Putamen (tissue), 1 donor: ENCODE measurements at regions not wholly inside any gene's neighbourhood (a gene's known extent, or its start where the extent isn't known, plus 50 kb on each side); places are given as distances from the start of the nearest gene placed in this dataset.

Experiments
- DNase-seq: peaks from one replicate; pipeline ENCODE4 v3.0.0-alpha.2; 2016; ENCODE audit warnings: low spot score

- no peak for DNase-seq
These were observed 93.4 kb upstream of the KCNK1 start for GRCh38 chr1:233520261-233521191.

DNA sequence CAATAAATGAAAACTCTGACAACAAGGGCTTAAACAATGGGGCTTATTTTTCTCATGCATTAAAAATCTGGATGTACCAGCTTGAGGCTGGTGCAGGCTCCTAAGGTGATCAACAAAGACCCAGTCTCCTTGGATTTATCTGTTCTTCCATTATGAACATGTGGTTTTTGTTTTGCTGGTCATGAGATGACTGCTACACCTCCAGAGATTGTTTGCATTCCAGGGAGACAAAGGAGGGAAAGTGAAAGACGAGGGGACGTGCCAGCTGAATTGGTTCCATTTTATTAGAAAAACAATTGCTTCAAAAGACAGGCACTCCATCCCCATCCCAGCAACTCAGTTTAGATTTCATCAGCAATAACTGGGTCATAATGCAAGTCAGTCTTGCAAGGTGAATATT is 90.9 kb upstream of the KCNK1 start:
- DNase-seq = no peak

DNA sequence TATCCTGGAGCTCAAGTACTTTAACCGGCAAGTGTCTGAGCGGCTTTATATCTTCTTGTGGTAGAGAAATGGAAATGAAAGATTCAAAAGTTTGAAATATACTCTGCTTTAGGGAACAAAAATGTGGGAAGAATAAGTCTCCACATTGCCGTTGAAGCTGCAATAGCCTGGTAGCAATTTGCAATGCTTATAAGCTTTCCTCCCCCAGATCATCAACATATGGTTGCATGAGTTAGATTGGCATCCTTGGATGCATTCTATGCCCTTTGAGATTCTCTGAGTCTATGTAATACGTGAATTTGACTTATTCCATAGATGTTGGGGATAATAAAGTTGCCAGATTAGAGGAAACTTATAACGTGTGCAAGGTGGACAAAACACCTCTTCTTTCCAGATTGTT is 86.1 kb upstream of the KCNK1 start:
- DNase-seq = no peak

DNA sequence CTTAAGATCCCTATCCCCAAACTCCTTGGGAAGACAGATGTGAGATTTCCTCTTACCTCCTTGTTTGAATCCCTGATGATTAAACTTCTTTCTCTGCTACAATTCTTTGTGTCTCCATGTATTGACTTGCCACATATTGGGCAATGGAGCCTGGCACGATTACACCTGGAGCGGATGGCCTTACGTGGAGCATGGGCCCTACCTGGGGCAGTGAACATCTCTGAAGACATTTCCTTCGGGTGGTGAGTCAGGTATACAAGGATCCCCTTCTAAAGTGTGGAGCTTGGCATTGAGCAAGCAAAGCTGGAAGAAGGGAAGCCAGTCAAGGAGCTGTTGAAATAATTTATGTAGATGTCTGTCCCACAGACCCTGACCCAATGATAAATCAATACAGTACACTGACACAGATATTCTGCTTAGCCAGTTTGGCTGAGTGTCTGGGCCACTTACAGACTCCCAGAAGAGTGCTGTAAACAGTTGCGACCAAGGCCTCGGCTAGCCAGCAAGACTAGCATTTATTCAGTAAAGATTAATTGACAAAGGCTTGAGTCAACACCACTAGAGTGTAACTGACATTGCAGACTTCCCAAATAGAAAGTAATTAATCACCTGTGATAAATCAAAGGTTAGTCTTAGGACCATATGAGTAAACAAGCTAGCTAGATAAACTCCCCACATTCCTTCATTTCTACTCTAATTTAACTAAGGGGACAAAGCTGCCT is 83.1 kb upstream of the KCNK1 start:
- DNase-seq = no peak

DNA sequence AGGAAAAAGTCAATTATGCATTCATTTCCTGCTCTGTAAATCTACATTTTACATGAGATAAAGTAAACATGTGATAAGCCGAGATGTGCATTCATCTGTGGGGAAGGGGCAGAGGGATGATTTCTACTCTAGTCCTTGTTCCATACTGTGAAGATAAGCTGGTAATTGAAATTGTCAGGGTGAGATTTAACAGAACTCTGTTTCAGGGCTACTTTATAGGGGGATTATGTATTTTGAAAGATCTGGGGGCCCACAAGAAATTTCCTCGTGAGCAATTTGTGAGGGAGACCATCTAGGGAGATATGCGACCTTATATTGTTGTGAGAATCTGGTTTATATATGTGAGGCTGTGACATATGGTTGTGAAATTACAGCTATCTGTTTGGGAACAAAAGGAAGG is 73.1 kb upstream of the KCNK1 start:
- no peak for DNase-seq

DNA sequence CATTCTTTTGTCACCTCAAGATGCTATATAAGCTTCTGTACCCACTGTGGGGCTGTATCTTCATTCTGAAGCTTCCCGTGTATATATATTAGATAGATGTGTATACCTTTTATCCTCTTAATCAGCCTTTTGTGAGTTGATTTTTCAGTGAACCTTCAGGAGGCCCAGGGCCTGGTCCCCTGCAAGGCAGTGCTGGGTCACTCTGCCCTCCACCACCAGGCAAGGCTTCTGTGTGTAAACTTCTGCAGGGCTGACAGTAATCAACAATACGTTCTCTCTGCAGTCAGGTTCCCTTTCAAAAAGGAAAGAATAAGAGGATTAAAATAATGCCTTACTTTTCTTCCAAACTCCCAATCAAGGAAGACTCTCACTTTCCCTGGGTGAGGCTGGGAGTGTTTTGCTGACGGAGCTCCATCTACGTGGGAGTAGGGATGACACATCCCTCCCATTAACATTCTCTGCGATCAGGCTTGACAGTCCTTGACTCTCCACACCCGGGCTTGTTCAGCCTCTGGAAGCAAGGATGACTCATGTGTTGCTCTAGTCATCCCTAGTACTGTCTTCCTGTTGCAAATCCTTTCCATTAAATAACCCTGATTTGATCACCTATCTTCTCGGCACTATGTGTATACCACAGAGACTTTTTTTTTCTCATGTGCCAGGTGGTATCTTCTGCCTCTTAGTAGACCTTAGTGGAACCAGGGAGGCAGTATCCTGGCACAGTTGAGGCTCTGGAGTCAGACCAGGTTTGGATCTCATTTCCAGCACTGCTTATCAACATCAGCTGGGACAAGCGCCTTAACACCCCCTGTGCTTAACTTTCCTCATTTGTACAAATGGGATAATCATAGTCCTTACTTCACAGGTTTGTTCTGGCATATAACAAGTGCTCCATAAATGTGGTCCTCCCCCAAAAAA is 70.3 kb upstream of the KCNK1 start:
- peak; percentile 87 for DNase-seq

DNA sequence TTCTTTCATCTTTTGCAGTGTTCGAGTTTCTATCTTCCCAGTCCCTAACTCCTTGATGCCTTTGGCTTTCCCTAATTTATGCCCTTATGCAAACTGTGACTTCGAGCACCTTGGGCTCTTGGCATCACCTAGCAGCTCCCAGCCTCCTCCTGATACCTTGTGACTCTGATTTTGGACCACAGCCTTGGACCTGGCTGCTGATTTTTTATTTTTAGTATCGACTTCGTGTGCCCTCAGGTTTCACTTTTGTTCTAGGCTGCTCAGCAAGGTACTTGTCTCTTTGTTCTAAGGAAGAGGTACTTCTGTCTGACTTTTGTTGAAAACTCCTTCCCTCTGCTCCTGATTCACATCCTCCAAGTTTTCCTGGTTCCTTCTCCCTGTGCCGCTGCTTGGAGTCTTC is 69.6 kb upstream of the KCNK1 start:
- DNase-seq = no peak

GRCh38 chr1:233547726-233548125 is 66.2 kb upstream of the KCNK1 start:
- peak; percentile 73 for DNase-seq

GRCh38 chr1:233549404-233549803 is 64.5 kb upstream of the KCNK1 start:
- no peak for DNase-seq

DNA sequence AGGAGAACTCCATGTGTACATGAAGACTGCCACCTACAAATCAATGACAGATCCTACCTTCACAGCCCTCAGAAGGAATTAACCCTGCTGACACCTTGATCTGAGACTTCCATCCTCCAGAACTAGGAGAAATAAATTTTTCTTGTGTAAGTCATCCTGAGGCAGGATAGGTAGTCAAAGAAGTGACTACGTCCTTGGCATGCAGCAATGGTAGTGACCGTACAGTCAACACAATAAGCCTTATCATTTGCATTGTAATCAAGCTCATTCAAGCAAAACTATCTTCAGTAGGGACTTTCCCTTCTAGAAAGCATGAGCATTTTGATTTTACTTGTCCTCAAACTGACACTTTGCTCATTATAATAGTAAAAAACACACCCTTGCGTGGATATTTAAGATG is 64.0 kb upstream of the KCNK1 start:
- DNase-seq = no peak

GRCh38 chr1:233554037-233554436 is 59.9 kb upstream of the KCNK1 start:
- no peak for DNase-seq

- DNase-seq = no peak
These were observed 52.0 kb upstream of the KCNK1 start for GRCh38 chr1:233561708-233562426.
